SK-N-SH treated with all-trans-retinoic acid at 6 μM for 48 hours (cell line): ENCODE measurements at regions not wholly inside any gene's neighbourhood (a gene's known extent, or its start where the extent isn't known, plus 50 kb on each side); places are given as distances from the start of the nearest gene placed in this dataset.
A peak's percentile ranks its signal among the peaks of the same experiment; 100 is the strongest.

Source experiments
- ATAC-seq: fragments of 200-7000 bp; cut with Tn5 transposase; 3 replicates; pipeline ENCODE4 v1.9.1; 2020; ENCODE audit warnings: mild to moderate bottlenecking, moderate library complexity
- ARNTL ChIP-seq: fragments of 450-650 bp; formaldehyde crosslinking; IDR thresholded peaks from 2 replicates; pipeline ENCODE4 v1.5.0; 2020; ENCODE audit warnings: low read depth, mild to moderate bottlenecking, moderate library complexity, borderline replicate concordance
- BACH2 ChIP-seq: fragments of 250-450 bp; sonication (Bioruptor Pico); IDR thresholded peaks from 2 replicates; pipeline ENCODE4 v1.9.0; 2021; ENCODE audit warnings: mild to moderate bottlenecking, borderline replicate concordance
- CSDC2 ChIP-seq: fragments of 250-450 bp; sonication (Bioruptor Pico); IDR thresholded peaks from 2 replicates; pipeline ENCODE4 v1.5.0; 2020; ENCODE audit warnings: mild to moderate bottlenecking, moderate library complexity
- GLIS3 ChIP-seq: fragments of 250-450 bp; sonication (Bioruptor Pico); IDR thresholded peaks from 2 replicates; pipeline ENCODE4 v1.5.0; 2020; ENCODE audit warnings: mild to moderate bottlenecking, moderate library complexity
- ISL1 ChIP-seq: fragments of 250-450 bp; sonication (Bioruptor Pico); IDR thresholded peaks from 2 replicates; pipeline ENCODE4 v2.1.2; 2022; ENCODE audit warnings: mild to moderate bottlenecking, moderate library complexity
- OSR1 ChIP-seq: fragments of 250-450 bp; sonication (Bioruptor Pico); IDR thresholded peaks from 2 replicates; pipeline ENCODE4 v1.8.0; 2022; ENCODE audit warnings: moderate library complexity, mild to moderate bottlenecking, inconsistent platforms
- PATZ1 ChIP-seq: fragments of 250-450 bp; sonication (Bioruptor Pico); IDR thresholded peaks from 2 replicates; pipeline ENCODE4 v1.8.0; 2020; ENCODE audit warnings: mild to moderate bottlenecking, moderate library complexity, borderline replicate concordance
- PPARA ChIP-seq: fragments of 250-450 bp; sonication (Bioruptor Pico); IDR thresholded peaks from 2 replicates; pipeline ENCODE4 v1.5.0; 2020; ENCODE audit warnings: mild to moderate bottlenecking, borderline replicate concordance
- RARB ChIP-seq: fragments of 250-450 bp; sonication (Bioruptor Pico); IDR thresholded peaks from 2 replicates; pipeline ENCODE4 v1.8.0; 2021; ENCODE audit warnings: mild to moderate bottlenecking, moderate library complexity
- SNAI2 ChIP-seq: fragments of 250-450 bp; sonication (Bioruptor Pico); IDR thresholded peaks from 2 replicates; pipeline ENCODE4 v1.5.0; 2020; ENCODE audit warnings: mild to moderate bottlenecking, moderate library complexity
- TCF4 ChIP-seq: fragments of 250-450 bp; sonication (Bioruptor Pico); IDR thresholded peaks from 2 replicates; pipeline ENCODE4 v1.8.0; 2021; ENCODE audit warnings: mild to moderate bottlenecking, moderate library complexity, borderline replicate concordance
- TOX ChIP-seq: fragments of 250-450 bp; sonication (Bioruptor Pico); IDR thresholded peaks from 2 replicates; pipeline ENCODE4 v1.8.0; 2021; ENCODE audit warnings: mild to moderate bottlenecking, moderate library complexity, borderline replicate concordance
- ZC3H10 ChIP-seq: fragments of 250-450 bp; sonication (Bioruptor Pico); IDR thresholded peaks from 2 replicates; pipeline ENCODE4 v1.5.1; 2021; ENCODE audit warnings: mild to moderate bottlenecking, moderate library complexity
- ZFP3 ChIP-seq: fragments of 250-450 bp; sonication (Bioruptor Pico); IDR thresholded peaks from 2 replicates; pipeline ENCODE4 v1.5.0; 2020; ENCODE audit warnings: mild to moderate bottlenecking, moderate library complexity
- ZFP30 ChIP-seq: fragments of 450-650 bp; formaldehyde crosslinking; IDR thresholded peaks from 2 replicates; pipeline ENCODE4 v1.5.0; 2022; ENCODE audit warnings: mild to moderate bottlenecking, moderate library complexity
- ZNF70 ChIP-seq: fragments of 450-650 bp; formaldehyde crosslinking; IDR thresholded peaks from 2 replicates; pipeline ENCODE4 v1.5.0; 2020; ENCODE audit warnings: mild to moderate bottlenecking, moderate library complexity
- ZNF8 ChIP-seq: fragments of 450-650 bp; formaldehyde crosslinking; IDR thresholded peaks from 2 replicates; pipeline ENCODE4 v1.5.0; 2020; ENCODE audit warnings: mild to moderate bottlenecking, moderate library complexity
- TF ChIP-seq, protein P1 (sequence below): fragments of 250-450 bp; sonication (Bioruptor Pico); IDR thresholded peaks from 2 replicates; pipeline ENCODE4 v1.8.0; 2021; ENCODE audit warnings: low read depth, mild to moderate bottlenecking, moderate library complexity, borderline replicate concordance
- TF ChIP-seq, protein P2 (sequence below): fragments of 250-450 bp; sonication (Bioruptor Pico); IDR thresholded peaks from 2 replicates; pipeline ENCODE4 v1.5.1; 2020; ENCODE audit warnings: low read depth, mild to moderate bottlenecking, moderate library complexity
- TF ChIP-seq, protein P3 (sequence below): fragments of 250-450 bp; sonication (Bioruptor Pico); IDR thresholded peaks from 2 replicates; pipeline ENCODE4 v1.5.0; 2020; ENCODE audit warnings: mild to moderate bottlenecking, moderate library complexity

- no peak for TF ChIP-seq TOX (CRISPR knock-in tag)
- TF ChIP-seq ARNTL (CRISPR knock-in tag): no peak
- TF ChIP-seq ZFP30 (CRISPR knock-in tag): no peak
- TF ChIP-seq, protein P1, sequence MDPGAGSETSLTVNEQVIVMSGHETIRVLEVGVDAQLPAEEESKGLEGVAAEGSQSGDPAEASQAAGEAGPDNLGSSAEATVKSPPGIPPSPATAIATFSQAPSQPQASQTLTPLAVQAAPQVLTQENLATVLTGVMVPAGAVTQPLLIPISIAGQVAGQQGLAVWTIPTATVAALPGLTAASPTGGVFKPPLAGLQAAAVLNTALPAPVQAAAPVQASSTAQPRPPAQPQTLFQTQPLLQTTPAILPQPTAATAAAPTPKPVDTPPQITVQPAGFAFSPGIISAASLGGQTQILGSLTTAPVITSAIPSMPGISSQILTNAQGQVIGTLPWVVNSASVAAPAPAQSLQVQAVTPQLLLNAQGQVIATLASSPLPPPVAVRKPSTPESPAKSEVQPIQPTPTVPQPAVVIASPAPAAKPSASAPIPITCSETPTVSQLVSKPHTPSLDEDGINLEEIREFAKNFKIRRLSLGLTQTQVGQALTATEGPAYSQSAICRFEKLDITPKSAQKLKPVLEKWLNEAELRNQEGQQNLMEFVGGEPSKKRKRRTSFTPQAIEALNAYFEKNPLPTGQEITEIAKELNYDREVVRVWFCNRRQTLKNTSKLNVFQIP (CRISPR knock-in tag): no peak
- TF ChIP-seq ISL1 (CRISPR knock-in tag): no peak
- no peak for ATAC-seq
These were observed 1089.6 kb upstream of the SORCS1 start for GRCh38 chr10:108254089-108254488.

DNA sequence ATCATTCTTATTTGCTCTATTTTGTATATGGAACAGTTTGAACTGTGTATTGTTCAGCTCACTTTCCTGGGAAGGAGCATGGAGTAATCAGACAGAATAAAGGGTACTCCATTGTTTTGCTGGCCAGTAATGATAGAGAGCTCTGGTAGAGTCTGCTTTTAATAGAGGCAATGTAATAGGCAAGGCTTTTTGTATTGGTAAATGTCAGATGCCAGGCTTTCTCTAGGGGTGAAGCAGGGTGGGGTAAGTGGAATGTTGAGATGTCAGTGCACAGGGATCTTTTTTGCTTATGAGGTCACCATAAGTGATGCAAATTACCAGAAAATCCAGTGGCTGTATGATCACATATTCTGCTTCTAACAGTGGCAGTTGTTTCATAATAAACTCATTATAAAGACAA, 1088.3 kb upstream of the SORCS1 start:
- no peak for ATAC-seq
- TF ChIP-seq CSDC2: no peak
- TF ChIP-seq, protein P2, sequence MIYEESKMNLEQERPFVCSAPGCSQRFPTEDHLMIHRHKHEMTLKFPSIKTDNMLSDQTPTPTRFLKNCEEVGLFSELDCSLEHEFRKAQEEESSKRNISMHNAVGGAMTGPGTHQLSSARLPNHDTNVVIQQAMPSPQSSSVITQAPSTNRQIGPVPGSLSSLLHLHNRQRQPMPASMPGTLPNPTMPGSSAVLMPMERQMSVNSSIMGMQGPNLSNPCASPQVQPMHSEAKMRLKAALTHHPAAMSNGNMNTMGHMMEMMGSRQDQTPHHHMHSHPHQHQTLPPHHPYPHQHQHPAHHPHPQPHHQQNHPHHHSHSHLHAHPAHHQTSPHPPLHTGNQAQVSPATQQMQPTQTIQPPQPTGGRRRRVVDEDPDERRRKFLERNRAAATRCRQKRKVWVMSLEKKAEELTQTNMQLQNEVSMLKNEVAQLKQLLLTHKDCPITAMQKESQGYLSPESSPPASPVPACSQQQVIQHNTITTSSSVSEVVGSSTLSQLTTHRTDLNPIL (CRISPR knock-in tag): no peak
- TF ChIP-seq ISL1 (CRISPR knock-in tag): no peak
- TF ChIP-seq TOX (CRISPR knock-in tag): no peak
- no peak for TF ChIP-seq ZFP3 (CRISPR knock-in tag)
- no peak for TF ChIP-seq ZFP30 (CRISPR knock-in tag)
- no peak for TF ChIP-seq TCF4
- TF ChIP-seq BACH2 (CRISPR knock-in tag): no peak
- TF ChIP-seq SNAI2 (CRISPR knock-in tag): no peak
- no peak for TF ChIP-seq PATZ1 (CRISPR knock-in tag)
- TF ChIP-seq ARNTL (CRISPR knock-in tag): no peak
- no peak for TF ChIP-seq RARB
- no peak for TF ChIP-seq PPARA (CRISPR knock-in tag)
- TF ChIP-seq ZNF8 (CRISPR knock-in tag): no peak
- TF ChIP-seq OSR1 (CRISPR knock-in tag): no peak
- TF ChIP-seq, protein P1 (CRISPR knock-in tag): no peak
- TF ChIP-seq, protein P3, sequence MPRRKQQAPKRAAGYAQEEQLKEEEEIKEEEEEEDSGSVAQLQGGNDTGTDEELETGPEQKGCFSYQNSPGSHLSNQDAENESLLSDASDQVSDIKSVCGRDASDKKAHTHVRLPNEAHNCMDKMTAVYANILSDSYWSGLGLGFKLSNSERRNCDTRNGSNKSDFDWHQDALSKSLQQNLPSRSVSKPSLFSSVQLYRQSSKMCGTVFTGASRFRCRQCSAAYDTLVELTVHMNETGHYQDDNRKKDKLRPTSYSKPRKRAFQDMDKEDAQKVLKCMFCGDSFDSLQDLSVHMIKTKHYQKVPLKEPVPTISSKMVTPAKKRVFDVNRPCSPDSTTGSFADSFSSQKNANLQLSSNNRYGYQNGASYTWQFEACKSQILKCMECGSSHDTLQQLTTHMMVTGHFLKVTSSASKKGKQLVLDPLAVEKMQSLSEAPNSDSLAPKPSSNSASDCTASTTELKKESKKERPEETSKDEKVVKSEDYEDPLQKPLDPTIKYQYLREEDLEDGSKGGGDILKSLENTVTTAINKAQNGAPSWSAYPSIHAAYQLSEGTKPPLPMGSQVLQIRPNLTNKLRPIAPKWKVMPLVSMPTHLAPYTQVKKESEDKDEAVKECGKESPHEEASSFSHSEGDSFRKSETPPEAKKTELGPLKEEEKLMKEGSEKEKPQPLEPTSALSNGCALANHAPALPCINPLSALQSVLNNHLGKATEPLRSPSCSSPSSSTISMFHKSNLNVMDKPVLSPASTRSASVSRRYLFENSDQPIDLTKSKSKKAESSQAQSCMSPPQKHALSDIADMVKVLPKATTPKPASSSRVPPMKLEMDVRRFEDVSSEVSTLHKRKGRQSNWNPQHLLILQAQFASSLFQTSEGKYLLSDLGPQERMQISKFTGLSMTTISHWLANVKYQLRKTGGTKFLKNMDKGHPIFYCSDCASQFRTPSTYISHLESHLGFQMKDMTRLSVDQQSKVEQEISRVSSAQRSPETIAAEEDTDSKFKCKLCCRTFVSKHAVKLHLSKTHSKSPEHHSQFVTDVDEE (CRISPR knock-in tag): no peak
- no peak for TF ChIP-seq GLIS3 (CRISPR knock-in tag)
- TF ChIP-seq, all 23 proteins: peak for 0

GRCh38 chr10:108250936-108251620, 1086.6 kb upstream of the SORCS1 start:
- ATAC-seq: no peak; the same call in 2 of the 3 replicates
- TF ChIP-seq ZFP30 (CRISPR knock-in tag) (no peak), OSR1 (CRISPR knock-in tag) (no peak), GLIS3 (CRISPR knock-in tag) (no peak), ZNF70 (CRISPR knock-in tag) (0 out of 2 replicates have a peak, but pooled peaks have one; percentile 42), CSDC2 (no peak), ISL1 (CRISPR knock-in tag) (peak; percentile 71), ZC3H10 (no peak), TCF4 (peak; percentile 83)
- TF ChIP-seq, protein P3 (CRISPR knock-in tag): peak; percentile 38
